HG03095 (cell line): ENCODE measurements at regions not wholly inside any gene's neighbourhood (a gene's known extent, or its start where the extent isn't known, plus 50 kb on each side); places are given as distances from the start of the nearest gene placed in this dataset.

Experiments used
- ATAC-seq: cut with Tn5 transposase; IDR thresholded peaks from one replicate; pipeline ENCODE4 v1.9.1; 2021; ENCODE audit warnings: moderate library complexity; ENCODE audit not compliant: unreplicated experiment

- no peak for ATAC-seq
Measured at GRCh38 chr4:137090951-137091350, 441.3 kb downstream of the PCDH18 start.

- no peak for ATAC-seq
Measured at GRCh38 chr4:137083571-137084135, 448.6 kb downstream of the PCDH18 start.

DNA sequence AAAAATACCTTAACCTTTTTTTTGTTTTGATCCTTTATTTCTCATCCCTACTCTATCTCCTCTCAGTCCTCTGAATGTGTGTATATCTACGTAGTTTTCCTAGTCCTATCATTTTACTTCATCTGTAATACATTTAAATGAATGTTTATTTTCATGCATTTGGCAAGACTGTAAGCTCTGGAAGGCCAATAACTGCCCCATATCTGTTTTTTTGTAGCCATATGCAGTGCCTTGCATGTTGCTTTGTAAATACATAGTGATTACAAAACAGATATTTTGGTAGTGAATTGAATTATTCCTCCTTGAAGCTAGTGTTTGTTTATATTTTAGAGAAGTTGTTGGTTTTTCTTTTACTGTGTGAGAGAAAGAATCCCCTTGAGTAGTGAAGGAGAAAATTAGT, 450.2 kb downstream of the PCDH18 start:
- no peak for ATAC-seq

DNA sequence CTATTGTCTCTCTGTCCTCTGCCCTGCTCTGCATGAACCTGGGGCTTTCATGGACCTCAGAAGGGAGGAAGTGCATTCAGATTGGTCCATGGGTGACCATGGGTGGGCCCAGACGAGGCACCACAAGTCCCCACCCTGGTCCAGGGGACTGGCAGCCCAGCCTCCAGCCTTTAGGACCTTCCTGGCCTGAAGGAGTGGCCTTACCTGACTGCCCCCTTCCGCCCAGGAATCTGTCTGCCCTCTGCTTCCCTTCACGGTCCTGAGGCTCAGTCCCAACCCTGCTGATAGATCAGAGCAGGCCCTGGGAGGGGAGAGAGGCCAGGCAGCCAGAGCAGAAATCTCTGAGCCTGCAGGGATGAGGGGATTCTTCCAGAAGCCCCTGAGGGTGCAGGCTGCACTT, 455.4 kb downstream of the PCDH18 start:
- ATAC-seq: no peak

GRCh38 chr4:137075586-137075985, 456.7 kb downstream of the PCDH18 start:
- no peak for ATAC-seq

DNA sequence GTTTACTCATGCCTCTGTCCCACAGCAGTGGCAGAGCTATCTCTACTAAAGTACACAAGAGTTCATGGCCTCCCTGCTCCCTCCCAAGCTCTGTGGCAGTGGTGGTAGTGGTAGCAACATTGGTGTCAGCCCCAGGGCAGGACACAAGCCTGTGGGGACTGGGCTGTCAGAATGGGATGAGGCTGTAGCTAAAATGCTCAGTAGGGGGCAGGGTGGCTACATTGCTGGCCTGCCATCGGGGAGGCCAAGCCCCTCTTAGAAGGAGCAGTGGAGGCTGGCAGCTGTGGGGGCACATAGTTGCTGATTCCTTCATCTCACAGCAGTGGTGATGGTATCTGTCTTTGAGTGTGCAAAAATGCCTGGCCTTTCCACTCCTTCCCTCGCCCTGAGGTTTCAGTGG, 461.7 kb downstream of the PCDH18 start:
- no peak for ATAC-seq

DNA sequence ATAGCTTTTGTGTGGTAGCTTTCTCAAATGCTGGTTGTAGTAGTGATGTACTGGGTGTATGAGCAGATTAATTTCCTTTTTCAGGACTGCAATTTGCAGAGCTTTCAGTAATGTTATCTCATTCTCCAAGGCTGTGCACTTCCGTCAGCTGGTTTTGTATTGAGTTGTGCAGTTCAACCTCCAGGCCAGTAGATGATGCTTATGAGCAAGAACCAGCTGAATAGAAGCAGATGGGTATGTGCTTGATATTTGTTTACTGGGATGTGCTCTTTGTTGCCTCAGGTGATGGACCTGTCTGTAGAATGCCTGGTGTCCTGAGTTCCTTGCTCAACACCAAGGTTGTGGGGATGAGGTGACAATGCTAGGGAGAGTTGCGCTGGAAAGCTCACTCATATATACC, 462.8 kb downstream of the PCDH18 start:
- no peak for ATAC-seq

DNA sequence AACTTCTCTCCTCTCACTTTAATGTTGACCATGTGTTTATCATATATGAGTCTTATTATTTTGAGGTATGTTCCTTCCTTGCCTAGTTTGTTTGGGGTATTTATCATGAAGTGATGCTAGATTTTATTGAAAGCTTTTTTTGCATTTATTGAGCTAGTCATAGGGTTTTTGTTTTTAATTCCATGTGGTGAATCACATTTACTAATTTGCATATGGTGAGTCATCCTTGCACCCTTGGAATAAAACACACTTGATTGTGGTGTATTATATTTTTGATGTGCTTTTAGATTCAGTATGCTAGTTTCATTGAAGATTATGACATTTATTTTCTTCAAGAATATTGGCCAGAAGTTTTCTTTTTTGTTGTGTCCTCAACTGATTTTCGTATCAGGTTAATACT, 464.6 kb downstream of the PCDH18 start:
- no peak for ATAC-seq

GRCh38 chr4:137065311-137065710, 467.0 kb downstream of the PCDH18 start:
- no peak for ATAC-seq

GRCh38 chr4:137063961-137064360, 468.3 kb downstream of the PCDH18 start:
- ATAC-seq: no peak

DNA sequence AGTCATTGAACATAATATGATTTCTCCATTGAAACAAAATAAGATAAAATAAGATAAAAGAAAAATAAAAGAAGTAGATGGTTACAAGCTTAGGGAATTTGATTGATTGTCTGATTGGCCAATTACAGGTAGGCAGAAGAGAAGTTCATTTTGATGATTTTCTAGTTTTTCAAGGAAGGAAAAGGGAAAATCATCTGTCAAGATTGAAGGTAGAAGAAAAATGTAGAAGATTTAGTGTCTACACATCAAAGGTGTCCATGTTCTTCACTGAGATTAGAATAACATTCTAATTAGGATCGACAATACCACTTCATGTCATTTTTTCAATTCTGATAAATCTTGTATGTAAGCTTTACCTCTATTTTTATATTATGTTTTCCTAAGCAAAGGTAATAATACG, 489.1 kb downstream of the PCDH18 start:
- no peak for ATAC-seq

GRCh38 chr4:137039370-137039769, 492.9 kb downstream of the PCDH18 start:
- ATAC-seq: no peak

GRCh38 chr4:137032222-137032621, 500.1 kb downstream of the PCDH18 start:
- ATAC-seq: no peak

DNA sequence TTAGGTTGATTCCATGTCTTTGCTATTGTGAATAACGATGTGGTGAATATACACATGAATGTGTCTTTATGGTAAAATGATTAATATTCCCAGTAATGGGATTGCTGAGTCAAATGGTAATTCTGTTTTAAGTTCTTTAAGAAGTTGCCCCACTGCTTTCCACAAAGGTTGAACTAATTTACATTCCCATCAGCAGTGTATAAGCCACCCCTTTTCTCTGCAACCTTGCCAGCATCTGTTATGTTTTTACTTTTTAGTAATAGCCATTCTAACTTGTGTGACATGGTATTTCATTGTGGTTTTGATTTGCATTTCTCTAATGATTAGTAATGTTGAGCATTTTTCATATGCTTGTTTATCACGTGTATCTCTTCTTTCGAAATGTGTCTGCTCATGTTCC, 503.3 kb downstream of the PCDH18 start:
- no peak for ATAC-seq

- no peak for ATAC-seq
Measured at GRCh38 chr4:137025484-137026059, 506.7 kb downstream of the PCDH18 start.

- no peak for ATAC-seq
Measured at GRCh38 chr4:137015426-137016409, 516.6 kb downstream of the PCDH18 start.

DNA sequence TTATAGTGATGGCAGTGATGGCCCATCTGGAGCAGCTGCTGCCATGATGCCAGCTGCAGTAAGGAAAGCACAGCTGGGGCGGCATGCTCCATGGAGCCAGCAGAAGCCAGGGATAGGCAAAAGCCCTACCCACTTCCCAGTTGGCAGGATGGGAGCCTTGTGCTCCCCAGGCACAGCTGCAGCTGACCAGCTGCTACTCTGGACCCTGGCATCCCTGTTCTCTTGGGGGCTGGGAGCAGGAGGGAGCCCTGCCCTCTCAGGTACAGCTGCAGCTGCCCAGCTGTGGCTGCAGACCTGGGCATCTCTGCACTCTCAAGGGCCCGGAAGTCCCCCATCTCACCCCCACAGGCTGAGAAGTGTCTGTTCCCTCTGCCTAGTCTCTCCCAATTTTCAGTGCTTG, 531.9 kb downstream of the PCDH18 start:
- no peak for ATAC-seq

DNA sequence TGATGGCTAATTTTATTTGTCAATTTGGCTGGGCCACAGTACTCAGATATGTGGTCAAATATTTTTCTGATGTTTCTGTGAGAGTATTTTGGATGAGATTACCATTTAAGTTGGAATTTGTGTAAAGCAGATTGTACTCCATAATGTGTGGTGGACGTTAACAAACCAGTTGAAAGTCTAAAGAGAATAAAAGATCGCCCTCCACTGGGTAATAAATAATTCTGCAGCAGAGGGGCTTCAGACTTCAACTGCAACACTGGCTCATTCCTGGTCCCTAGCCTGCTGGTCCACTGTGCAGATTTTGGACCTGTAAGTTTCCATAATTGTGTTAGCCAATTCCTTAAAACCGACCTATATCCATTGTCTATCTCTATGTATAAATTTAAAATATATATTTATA, 540.3 kb downstream of the PCDH18 start:
- ATAC-seq: no peak

DNA sequence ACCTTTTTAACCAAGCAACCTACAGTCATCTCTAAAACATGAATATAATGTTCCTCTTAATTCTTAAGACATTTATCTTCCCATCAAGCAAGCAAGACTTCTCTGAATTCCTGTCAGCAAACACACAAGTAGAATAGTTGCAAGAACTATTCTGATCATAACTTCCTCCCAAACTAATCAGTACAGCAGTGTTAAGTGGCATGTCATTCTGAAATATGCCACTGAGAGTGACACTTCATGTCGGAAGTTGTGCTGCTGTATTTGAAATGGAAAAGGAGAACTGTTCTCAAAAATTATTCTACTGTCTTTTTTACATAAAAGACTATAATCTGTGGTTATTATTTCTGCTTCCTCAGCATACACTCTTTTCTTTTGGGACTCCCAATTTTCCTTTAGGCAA, 546.6 kb downstream of the PCDH18 start:
- no peak for ATAC-seq

DNA sequence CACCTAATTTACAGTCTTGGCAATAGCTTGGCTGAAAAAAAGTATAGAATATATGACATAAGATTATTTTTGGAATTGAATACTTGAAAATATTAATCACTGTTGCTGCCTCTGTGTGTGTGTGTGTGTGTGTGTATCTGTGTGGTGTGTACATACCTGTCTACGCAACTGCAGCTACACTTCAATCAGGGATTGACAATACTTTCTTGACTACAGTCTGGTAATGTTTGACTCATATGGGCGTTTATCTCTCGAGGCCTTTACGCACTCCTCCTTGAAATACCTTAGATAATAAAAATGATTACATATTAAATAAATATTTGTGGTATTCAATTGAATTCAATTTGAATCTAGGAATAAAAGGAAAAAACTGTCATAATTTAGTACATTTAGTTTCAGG, 565.2 kb downstream of the PCDH18 start:
- ATAC-seq: no peak

GRCh38 chr4:136965478-136965877, 566.8 kb downstream of the PCDH18 start:
- ATAC-seq: no peak

GRCh38 chr4:136962868-136963267, 569.4 kb downstream of the PCDH18 start:
- ATAC-seq: no peak
